ENCODE measurements at regions not wholly inside any gene's neighbourhood (a gene's known extent, or its start where the extent isn't known, plus 50 kb on each side); places are given as distances from the start of the nearest gene placed in this dataset.

DNA sequence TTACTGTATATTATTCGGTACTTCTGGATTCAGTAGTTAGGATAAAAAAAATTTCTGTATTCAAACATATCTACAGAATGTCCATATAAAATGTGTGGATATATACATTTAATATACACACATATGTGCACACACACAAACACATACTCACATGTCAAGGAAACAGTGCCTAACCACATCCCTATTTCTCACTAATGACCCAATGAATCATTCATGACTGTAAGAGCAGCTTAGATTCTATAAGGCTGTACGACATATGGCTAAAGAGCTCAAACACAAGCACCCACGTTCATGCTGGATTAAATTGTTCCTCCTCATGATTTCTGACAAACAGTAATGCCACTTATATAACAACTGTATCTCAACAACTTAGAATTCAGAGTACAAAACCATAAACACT lies 457.3 kb downstream of the ADCYAP1 start:
- TF ChIP-seq GATA2 (IDR thresholded peaks at IDR 0.05; ENCODE audit: low read depth, low read length) (no peak), GATA3 (IDR thresholded peaks at IDR 0.05; ENCODE audit: low read depth, low read length) (no peak)

- TF ChIP-seq GATA3 (IDR thresholded peaks at IDR 0.05; ENCODE audit: low read depth, low read length): no peak
- TF ChIP-seq GATA2 (IDR thresholded peaks at IDR 0.05; ENCODE audit: low read depth, low read length): no peak
Measured at GRCh38 chr18:1370552-1370951, 465.9 kb downstream of the ADCYAP1 start.

- TF ChIP-seq GATA3 (IDR thresholded peaks at IDR 0.05; ENCODE audit: low read depth, low read length) (no peak), GATA2 (IDR thresholded peaks at IDR 0.05; ENCODE audit: low read depth, low read length) (no peak)
Measured at GRCh38 chr18:1371724-1372123, 467.1 kb downstream of the ADCYAP1 start.

DNA sequence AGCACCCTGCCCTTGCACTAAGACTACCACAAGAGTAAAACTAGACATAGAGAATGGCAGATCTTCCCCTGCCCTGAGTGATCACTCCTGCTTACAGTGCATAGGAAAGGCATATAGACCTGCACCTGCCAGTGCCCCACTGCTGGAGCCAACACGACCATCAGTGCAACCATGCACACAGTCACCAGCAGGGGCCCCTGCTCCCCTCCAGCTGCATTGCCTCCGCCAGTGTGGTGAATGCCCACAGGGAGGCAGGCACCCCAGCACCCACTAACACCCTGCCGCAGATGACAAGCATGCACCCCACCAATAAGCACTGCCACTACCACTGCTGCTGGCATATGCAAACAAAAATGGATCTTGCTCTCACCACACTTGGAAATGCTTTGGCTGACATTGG lies 478.8 kb downstream of the ADCYAP1 start:
- no peak for TF ChIP-seq GATA2 (IDR thresholded peaks at IDR 0.05; ENCODE audit: low read depth, low read length)
- no peak for TF ChIP-seq GATA3 (IDR thresholded peaks at IDR 0.05; ENCODE audit: low read depth, low read length)

DNA sequence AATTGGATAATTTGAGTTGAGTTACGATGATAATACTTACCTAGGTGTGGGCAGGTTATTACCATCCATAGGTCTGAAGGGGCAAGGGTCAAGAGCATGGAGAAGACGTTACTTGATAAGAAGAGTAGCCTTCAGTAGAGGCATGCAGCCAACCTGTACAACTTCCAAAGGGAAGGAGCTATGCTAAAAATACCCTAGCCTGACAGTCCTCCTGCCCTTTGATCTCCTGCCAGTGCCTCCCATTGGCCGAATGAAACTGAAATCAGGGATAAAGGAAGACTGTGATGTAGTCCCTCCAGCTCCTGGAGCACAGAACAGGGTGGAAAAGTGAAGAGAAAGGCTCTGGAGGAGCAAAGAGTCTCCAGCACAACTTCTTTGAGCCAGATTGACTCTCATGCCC lies 487.4 kb downstream of the ADCYAP1 start:
- TF ChIP-seq GATA3 (IDR thresholded peaks at IDR 0.05; ENCODE audit: low read depth, low read length): no peak
- no peak for TF ChIP-seq GATA2 (IDR thresholded peaks at IDR 0.05; ENCODE audit: low read depth, low read length)

DNA sequence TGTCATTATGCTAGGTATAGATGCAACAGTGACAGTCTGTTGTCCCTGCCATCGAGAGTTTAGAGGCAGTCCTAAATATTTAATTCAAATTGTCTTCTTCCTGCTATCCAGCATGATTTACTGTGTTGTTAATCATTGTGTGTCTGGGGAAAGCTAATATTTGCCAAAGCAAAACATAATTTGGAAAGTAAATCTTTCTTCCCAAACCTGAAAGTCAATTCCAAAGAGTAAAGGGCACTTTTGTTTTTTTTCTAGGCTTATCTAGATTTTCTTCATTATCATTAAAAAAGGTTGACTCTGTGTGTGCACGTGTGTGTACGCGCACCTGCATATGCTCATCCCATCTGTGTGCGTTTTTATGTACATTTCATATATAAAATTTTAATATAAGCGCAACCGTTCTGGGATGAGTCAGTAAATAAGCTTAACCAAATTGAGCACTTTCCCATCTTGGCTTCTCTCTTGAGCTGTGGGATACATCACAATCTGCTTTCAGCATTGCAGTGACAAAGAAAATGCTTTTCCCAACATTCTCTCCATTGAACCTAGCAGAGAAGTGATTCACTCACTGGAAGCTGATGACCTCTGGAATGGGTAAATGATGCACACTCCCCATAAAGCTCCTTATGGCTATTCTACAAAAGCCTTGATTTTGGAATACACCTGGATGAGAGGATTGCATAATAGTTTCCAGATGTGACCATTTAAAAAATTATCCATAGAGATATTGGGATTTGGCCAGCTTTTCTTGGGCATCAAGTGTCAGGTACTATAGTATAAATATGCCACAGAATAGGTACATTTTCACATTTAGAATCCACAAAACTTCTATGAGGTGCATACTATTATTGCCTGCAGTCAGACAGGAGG lies 488.4 kb downstream of the ADCYAP1 start:
- no peak for TF ChIP-seq GATA3 (IDR thresholded peaks at IDR 0.05; ENCODE audit: low read depth, low read length)
- no peak for TF ChIP-seq GATA2 (IDR thresholded peaks at IDR 0.05; ENCODE audit: low read depth, low read length)

- TF ChIP-seq GATA2 (IDR thresholded peaks at IDR 0.05; ENCODE audit: low read depth, low read length): no peak
- TF ChIP-seq GATA3 (IDR thresholded peaks at IDR 0.05; ENCODE audit: low read depth, low read length): no peak
Measured at GRCh38 chr18:1393929-1394328, 489.3 kb downstream of the ADCYAP1 start.

DNA sequence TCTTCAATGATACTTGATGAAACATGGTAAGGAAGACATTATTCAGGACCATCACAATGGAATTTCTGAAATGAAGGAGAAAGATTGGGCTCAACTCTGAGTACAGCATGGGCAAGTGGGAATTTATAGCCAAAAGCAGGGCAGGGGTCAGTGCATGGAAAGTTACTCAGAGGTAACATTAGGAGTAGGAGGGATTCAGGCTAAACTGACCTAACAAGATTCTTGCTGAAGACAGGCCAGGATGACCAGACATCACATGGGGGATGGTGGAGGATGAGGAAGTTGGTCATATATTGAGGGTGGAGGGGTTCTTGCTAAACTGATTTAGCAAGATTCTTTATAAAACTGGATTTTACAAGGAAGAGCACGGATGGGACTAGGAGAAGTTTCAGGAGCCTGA lies 489.8 kb downstream of the ADCYAP1 start:
- no peak for TF ChIP-seq GATA3 (IDR thresholded peaks at IDR 0.05; ENCODE audit: low read depth, low read length)
- TF ChIP-seq GATA2 (IDR thresholded peaks at IDR 0.05; ENCODE audit: low read depth, low read length): no peak

DNA sequence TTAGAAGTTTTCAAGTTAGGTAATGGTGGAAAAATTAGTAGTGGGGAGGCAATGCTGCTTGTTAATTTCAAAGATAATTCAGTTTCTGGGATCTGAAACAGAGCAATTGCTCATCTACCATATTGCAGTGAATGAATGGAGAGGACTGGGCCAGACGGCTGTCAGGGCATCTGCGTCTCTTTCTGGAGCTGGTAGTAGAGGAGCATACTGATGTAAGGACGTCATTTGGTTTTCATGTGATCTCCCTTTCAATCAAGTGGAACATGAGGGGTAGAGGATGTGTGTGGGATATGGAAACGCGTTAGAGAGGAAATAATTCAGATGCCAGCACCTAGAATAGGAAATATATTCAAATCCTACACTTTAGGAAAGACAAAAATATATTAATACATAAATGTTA lies 490.3 kb downstream of the ADCYAP1 start:
- no peak for TF ChIP-seq GATA3 (IDR thresholded peaks at IDR 0.05; ENCODE audit: low read depth, low read length)
- no peak for TF ChIP-seq GATA2 (IDR thresholded peaks at IDR 0.05; ENCODE audit: low read depth, low read length)

- TF ChIP-seq GATA3 (IDR thresholded peaks at IDR 0.05; ENCODE audit: low read depth, low read length) (no peak), GATA2 (IDR thresholded peaks at IDR 0.05; ENCODE audit: low read depth, low read length) (no peak)
Measured at GRCh38 chr18:1408376-1408775, 503.7 kb downstream of the ADCYAP1 start.

- TF ChIP-seq GATA3 (IDR thresholded peaks at IDR 0.05; ENCODE audit: low read depth, low read length) (no peak), GATA2 (IDR thresholded peaks at IDR 0.05; ENCODE audit: low read depth, low read length) (no peak)
Measured at GRCh38 chr18:1412655-1413322, 508.1 kb downstream of the ADCYAP1 start.

DNA sequence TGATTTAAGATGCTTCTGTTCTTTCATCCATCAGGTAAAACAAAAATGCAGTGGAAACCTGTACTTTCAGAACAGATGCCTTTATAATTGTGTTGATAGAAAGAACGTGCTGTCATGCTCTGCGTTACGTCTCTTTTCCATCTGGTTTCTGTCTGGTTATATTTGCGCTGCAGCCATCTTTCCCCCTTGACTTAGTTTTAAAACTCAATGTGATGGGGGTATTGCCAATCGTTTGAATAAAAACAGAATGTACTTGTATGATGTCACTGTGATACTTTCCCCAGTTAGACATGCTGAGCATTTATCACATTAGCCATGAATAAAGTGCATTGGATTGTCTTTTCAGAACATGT lies 508.6 kb downstream of the ADCYAP1 start:
- TF ChIP-seq GATA3 (IDR thresholded peaks at IDR 0.05; ENCODE audit: low read depth, low read length) (no peak), GATA2 (IDR thresholded peaks at IDR 0.05; ENCODE audit: low read depth, low read length) (no peak)

GRCh38 chr18:1416074-1416473 lies 511.4 kb downstream of the ADCYAP1 start:
- TF ChIP-seq GATA3 (IDR thresholded peaks at IDR 0.05; ENCODE audit: low read depth, low read length): no peak
- TF ChIP-seq GATA2 (IDR thresholded peaks at IDR 0.05; ENCODE audit: low read depth, low read length): no peak

DNA sequence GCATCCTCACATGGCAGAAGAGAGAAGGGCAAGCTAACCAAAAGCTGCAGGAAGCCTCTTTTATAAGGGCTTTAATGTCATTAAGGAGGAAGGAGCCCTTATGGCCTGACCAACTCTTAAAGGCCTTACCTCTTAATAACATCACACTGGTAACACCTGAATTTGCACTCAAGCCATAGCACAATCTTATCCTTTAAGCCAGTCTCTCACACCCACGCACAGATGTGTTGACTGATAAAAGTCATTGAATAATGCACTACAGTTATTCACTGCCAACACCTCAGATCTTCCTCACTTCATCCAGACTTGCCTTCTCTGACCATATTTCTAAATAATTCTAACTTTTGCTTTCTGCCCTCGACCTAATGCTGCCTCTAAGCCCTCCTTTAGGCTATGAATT lies 516.8 kb downstream of the ADCYAP1 start:
- TF ChIP-seq GATA3 (IDR thresholded peaks at IDR 0.05; ENCODE audit: low read depth, low read length): no peak
- TF ChIP-seq GATA2 (IDR thresholded peaks at IDR 0.05; ENCODE audit: low read depth, low read length): no peak

DNA sequence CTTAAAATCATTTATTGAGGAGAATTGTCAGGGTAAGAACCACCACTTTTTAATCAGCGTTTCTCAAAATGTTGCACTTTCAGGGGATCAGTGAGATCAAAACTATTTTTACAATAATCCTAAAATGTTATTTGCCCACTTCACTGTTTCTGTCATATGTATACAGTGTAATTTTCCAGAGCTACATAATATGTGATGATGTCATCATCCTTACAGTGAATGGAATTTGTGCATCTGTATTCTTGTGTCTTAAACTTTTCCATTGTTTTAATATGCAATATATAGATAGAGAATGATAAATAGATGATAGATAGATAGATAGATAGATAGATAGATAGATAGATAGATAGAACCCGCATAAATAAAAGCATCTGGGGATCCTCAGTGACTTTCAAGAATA lies 518.0 kb downstream of the ADCYAP1 start:
- no peak for TF ChIP-seq GATA3 (IDR thresholded peaks at IDR 0.05; ENCODE audit: low read depth, low read length)
- TF ChIP-seq GATA2 (IDR thresholded peaks at IDR 0.05; ENCODE audit: low read depth, low read length): no peak
